HL-60/S4 (cell line): ENCODE measurements at regions not wholly inside any gene's neighbourhood (a gene's known extent, or its start where the extent isn't known, plus 50 kb on each side); places are given as distances from the start of the nearest gene placed in this dataset.

Experiments used
- in situ Hi-C: fragments of 300-500 bp; cut with MboI; formaldehyde crosslinking; loops from 2 replicates; pipeline ENCODE4 v1.14.3; 2022; ENCODE audit warnings: low sequenced_read_pairs

- in situ Hi-C loops, result no loop called here
These were observed 172.1 kb upstream of the DACH1 start for GRCh38 chr13:72039126-72039525.

- in situ Hi-C loops, result no loop called here
These were observed 163.0 kb upstream of the DACH1 start for GRCh38 chr13:72029981-72030380.

GRCh38 chr13:72025836-72026235, 158.8 kb upstream of the DACH1 start:
- in situ Hi-C loops, result no loop called here

- in situ Hi-C loops, result no loop called here
These were observed 156.9 kb upstream of the DACH1 start for GRCh38 chr13:72023895-72024294.

- in situ Hi-C loops, result no loop called here
These were observed 138.5 kb upstream of the DACH1 start for GRCh38 chr13:72005455-72005854.

GRCh38 chr13:72004784-72005374, 137.9 kb upstream of the DACH1 start:
- in situ Hi-C loops, result no loop called here

GRCh38 chr13:72004246-72004645, 137.2 kb upstream of the DACH1 start:
- in situ Hi-C loops, result no loop called here

GRCh38 chr13:71998223-71998622, 131.2 kb upstream of the DACH1 start:
- in situ Hi-C loops, result no loop called here

GRCh38 chr13:71979616-71980015, 112.6 kb upstream of the DACH1 start:
- in situ Hi-C loops, result no loop called here

- in situ Hi-C loops, result no loop called here
These were observed 110.0 kb upstream of the DACH1 start for GRCh38 chr13:71977028-71977427.

- in situ Hi-C loops, result no loop called here
These were observed 101.0 kb upstream of the DACH1 start for GRCh38 chr13:71967990-71968389.

GRCh38 chr13:71964491-71965100, 97.6 kb upstream of the DACH1 start:
- in situ Hi-C loops, result no loop called here

- in situ Hi-C loops, result no loop called here
These were observed 95.7 kb upstream of the DACH1 start for GRCh38 chr13:71962735-71963134.

- in situ Hi-C loops, result no loop called here
These were observed 95.1 kb upstream of the DACH1 start for GRCh38 chr13:71962126-71962525.

GRCh38 chr13:71949441-71949840, 82.4 kb upstream of the DACH1 start:
- in situ Hi-C loops, result no loop called here

- in situ Hi-C loops, result no loop called here
These were observed 72.2 kb upstream of the DACH1 start for GRCh38 chr13:71939186-71939585.

- in situ Hi-C loops, result no loop called here
These were observed 68.3 kb upstream of the DACH1 start for GRCh38 chr13:71935166-71935840.

- in situ Hi-C loops, result no loop called here
These were observed 57.9 kb upstream of the DACH1 start for GRCh38 chr13:71924931-71925330.

- in situ Hi-C loops, result no loop called here
These were observed 55.2 kb upstream of the DACH1 start for GRCh38 chr13:71922194-71922593.
